ENCODE measurements at regions not wholly inside any gene's neighbourhood (a gene's known extent, or its start where the extent isn't known, plus 50 kb on each side); places are given as distances from the start of the nearest gene placed in this dataset.

DNA sequence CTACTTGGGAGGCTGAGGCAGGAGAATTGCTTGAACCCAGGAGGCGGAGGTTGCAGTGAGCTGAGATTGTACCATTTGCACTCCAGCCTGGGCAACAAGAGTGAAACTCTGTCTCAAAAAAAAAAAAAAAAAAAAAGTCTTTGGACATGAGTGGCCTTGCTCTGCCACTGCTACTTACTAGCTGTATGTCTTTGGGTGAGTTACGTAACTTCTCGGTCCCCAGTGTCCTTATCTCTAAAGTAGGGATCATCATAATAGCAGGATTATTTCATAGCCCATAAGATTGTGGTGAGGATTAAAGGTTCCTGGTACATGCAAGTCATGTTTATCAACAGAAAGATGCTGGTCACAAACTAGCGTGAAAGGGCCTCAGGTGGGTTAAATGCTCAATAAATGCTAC lies 53.9 kb upstream of the HEPHL1 start:
- ChIA-PET CTCF (interaction anchor here (0.7 to 0.8 kb wide), 2 partner anchors 9 to 450 kb away, joined by 3 read pairs; no protein-coding TSS in a partner anchor), POLR2A (no interaction called here)
- H3K4me3 ChIP-seq (ENCODE audit: low read depth, low read length) = no peak overlapping the region
- H3K9me3 ChIP-seq (ENCODE audit: control insufficient read depth, insufficient read depth, low read depth, low read length) = no peaks in the 10 kb centered on the region
- H3K4me1 ChIP-seq (ENCODE audit: control insufficient read depth, insufficient read depth, low read length) = no peaks in the 10 kb centered on the region
- TF ChIP-seq ZFP3 (tag by site-specific recombination; IDR thresholded peaks at IDR 0.05; ENCODE audit: low read depth) = no peak
- TF ChIP-seq ZEB2 (tag by site-specific recombination; IDR thresholded peaks at IDR 0.05) = no peak
- TF ChIP-seq ZNF555 (tag by site-specific recombination; conservative IDR thresholded peaks at IDR 0.05) = no peak
- TF ChIP-seq ZNF624 (tag by site-specific recombination; IDR thresholded peaks at IDR 0.05) = no peak
- TF ChIP-seq, protein P1, sequence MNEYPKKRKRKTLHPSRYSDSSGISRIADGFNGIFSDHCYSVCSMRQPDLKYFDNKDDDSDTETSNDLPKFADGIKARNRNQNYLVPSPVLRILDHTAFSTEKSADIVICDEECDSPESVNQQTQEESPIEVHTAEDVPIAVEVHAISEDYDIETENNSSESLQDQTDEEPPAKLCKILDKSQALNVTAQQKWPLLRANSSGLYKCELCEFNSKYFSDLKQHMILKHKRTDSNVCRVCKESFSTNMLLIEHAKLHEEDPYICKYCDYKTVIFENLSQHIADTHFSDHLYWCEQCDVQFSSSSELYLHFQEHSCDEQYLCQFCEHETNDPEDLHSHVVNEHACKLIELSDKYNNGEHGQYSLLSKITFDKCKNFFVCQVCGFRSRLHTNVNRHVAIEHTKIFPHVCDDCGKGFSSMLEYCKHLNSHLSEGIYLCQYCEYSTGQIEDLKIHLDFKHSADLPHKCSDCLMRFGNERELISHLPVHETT (tag by site-specific recombination; IDR thresholded peaks at IDR 0.05) = no peak
- no peak for TF ChIP-seq FEZF1 (tag by site-specific recombination; IDR thresholded peaks at IDR 0.05)
- no peak for TF ChIP-seq ZNF221 (tag by site-specific recombination; IDR thresholded peaks at IDR 0.05; ENCODE audit: borderline replicate concordance)
- TF ChIP-seq ZNF561 (tag by site-specific recombination; IDR thresholded peaks at IDR 0.05; ENCODE audit: borderline replicate concordance) = no peak
- TF ChIP-seq ZNF654 (tag by site-specific recombination; IDR thresholded peaks at IDR 0.05; ENCODE audit: low read depth) = no peak
- TF ChIP-seq ZFP41 (tag by site-specific recombination; IDR thresholded peaks at IDR 0.05; ENCODE audit: borderline replicate concordance) = no peak
- no peak for TF ChIP-seq ZNF670 (tag by site-specific recombination; IDR thresholded peaks at IDR 0.05; ENCODE audit: low read depth)
- TF ChIP-seq ZNF121 (tag by site-specific recombination; IDR thresholded peaks at IDR 0.05) = no peak
- TF ChIP-seq, protein P2, sequence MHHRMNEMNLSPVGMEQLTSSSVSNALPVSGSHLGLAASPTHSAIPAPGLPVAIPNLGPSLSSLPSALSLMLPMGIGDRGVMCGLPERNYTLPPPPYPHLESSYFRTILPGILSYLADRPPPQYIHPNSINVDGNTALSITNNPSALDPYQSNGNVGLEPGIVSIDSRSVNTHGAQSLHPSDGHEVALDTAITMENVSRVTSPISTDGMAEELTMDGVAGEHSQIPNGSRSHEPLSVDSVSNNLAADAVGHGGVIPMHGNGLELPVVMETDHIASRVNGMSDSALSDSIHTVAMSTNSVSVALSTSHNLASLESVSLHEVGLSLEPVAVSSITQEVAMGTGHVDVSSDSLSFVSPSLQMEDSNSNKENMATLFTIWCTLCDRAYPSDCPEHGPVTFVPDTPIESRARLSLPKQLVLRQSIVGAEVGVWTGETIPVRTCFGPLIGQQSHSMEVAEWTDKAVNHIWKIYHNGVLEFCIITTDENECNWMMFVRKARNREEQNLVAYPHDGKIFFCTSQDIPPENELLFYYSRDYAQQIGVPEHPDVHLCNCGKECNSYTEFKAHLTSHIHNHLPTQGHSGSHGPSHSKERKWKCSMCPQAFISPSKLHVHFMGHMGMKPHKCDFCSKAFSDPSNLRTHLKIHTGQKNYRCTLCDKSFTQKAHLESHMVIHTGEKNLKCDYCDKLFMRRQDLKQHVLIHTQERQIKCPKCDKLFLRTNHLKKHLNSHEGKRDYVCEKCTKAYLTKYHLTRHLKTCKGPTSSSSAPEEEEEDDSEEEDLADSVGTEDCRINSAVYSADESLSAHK (tag by site-specific recombination; IDR thresholded peaks at IDR 0.05) = no peak
- TF ChIP-seq ZNF302 (tag by site-specific recombination; IDR thresholded peaks at IDR 0.05; ENCODE audit: low read depth) = no peak
- TF ChIP-seq GLIS1 (tag by site-specific recombination; IDR thresholded peaks at IDR 0.05) = no peak
- TF ChIP-seq ZNF626 (tag by site-specific recombination; IDR thresholded peaks at IDR 0.05) = no peak
- TF ChIP-seq SP7 (tag by site-specific recombination; IDR thresholded peaks at IDR 0.05) = no peak
- no peaks in the 10 kb centered on the region for H3K36me3 ChIP-seq (ENCODE audit: control insufficient read depth in 2 of 2, insufficient read depth in 1 of 2, low read length in 2 of 2)
- no peak overlapping the region for H3K27ac ChIP-seq (ENCODE audit: extremely low read depth, low read depth, low read length)

DNA sequence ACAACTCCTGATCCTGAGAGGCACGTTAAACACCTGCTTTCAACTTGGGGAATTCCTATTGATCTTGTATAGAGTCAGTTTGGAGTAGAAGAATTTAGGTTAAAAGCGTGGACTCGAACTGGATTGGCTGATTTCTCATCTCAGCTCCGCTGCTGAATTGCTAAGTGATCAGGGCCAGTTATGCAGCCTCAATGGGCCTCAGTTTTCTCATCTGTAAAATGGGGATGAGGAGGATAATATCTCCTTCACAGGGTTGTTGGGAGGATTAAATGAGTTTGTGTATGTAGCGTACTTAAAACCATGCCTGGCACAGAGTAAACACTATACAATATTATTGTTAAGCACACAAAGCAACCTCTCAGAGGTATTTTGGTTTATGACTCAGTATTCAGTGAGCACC lies 53.2 kb upstream of the HEPHL1 start:
- Histone ChIP-seq H3K4me1 (ENCODE audit: control insufficient read depth, insufficient read depth, low read length) (no peaks in the 10 kb centered on the region), H3K9me3 (ENCODE audit: control insufficient read depth, insufficient read depth, low read depth, low read length) (no peaks in the 10 kb centered on the region), H3K36me3 (ENCODE audit: control insufficient read depth in 2 of 2, insufficient read depth in 1 of 2, low read length in 2 of 2) (no peaks in the 10 kb centered on the region), H3K4me3 (ENCODE audit: low read depth, low read length) (no peak overlapping the region), H3K27ac (ENCODE audit: extremely low read depth, low read depth, low read length) (no peak overlapping the region)
- ChIA-PET CTCF (interaction anchor here (0.8 kb wide), 1 partner anchor 10 kb away, joined by 3 read pairs; no protein-coding TSS in a partner anchor), POLR2A (no interaction called here)
- TF ChIP-seq SCRT2 (tag by site-specific recombination; IDR thresholded peaks at IDR 0.05) = no peak
- TF ChIP-seq ZNF561 (tag by site-specific recombination; IDR thresholded peaks at IDR 0.05; ENCODE audit: borderline replicate concordance) = no peak
- TF ChIP-seq, protein P3, sequence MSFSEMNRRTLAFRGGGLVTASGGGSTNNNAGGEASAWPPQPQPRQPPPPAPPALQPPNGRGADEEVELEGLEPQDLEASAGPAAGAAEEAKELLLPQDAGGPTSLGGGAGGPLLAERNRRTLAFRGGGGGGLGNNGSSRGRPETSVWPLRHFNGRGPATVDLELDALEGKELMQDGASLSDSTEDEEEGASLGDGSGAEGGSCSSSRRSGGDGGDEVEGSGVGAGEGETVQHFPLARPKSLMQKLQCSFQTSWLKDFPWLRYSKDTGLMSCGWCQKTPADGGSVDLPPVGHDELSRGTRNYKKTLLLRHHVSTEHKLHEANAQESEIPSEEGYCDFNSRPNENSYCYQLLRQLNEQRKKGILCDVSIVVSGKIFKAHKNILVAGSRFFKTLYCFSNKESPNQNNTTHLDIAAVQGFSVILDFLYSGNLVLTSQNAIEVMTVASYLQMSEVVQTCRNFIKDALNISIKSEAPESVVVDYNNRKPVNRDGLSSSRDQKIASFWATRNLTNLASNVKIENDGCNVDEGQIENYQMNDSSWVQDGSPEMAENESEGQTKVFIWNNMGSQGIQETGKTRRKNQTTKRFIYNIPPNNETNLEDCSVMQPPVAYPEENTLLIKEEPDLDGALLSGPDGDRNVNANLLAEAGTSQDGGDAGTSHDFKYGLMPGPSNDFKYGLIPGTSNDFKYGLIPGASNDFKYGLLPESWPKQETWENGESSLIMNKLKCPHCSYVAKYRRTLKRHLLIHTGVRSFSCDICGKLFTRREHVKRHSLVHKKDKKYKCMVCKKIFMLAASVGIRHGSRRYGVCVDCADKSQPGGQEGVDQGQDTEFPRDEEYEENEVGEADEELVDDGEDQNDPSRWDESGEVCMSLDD (tag by site-specific recombination; IDR thresholded peaks at IDR 0.05) = no peak
- TF ChIP-seq, protein P4, sequence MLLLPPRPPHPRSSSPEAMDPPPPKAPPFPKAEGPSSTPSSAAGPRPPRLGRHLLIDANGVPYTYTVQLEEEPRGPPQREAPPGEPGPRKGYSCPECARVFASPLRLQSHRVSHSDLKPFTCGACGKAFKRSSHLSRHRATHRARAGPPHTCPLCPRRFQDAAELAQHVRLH (tag by site-specific recombination; IDR thresholded peaks at IDR 0.05) = no peak
- no peak for TF ChIP-seq ZNF132 (tag by site-specific recombination; IDR thresholded peaks at IDR 0.05; ENCODE audit: borderline replicate concordance)
- no peak for TF ChIP-seq ZSCAN16 (tag by site-specific recombination; IDR thresholded peaks at IDR 0.05)
- TF ChIP-seq, protein P5, sequence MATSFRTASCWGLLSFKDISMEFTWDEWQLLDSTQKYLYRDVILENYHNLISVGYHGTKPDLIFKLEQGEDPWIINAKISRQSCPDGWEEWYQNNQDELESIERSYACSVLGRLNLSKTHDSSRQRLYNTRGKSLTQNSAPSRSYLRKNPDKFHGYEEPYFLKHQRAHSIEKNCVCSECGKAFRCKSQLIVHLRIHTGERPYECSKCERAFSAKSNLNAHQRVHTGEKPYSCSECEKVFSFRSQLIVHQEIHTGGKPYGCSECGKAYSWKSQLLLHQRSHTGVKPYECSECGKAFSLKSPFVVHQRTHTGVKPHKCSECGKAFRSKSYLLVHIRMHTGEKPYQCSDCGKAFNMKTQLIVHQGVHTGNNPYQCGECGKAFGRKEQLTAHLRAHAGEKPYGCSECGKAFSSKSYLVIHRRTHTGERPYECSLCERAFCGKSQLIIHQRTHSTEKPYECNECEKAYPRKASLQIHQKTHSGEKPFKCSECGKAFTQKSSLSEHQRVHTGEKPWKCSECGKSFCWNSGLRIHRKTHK (tag by site-specific recombination; IDR thresholded peaks at IDR 0.05) = no peak
- no peak for TF ChIP-seq MEIS1 (CRISPR knock-in tag; IDR thresholded peaks at IDR 0.05; ENCODE audit: borderline replicate concordance)
- TF ChIP-seq ZNF10 (tag by site-specific recombination; IDR thresholded peaks at IDR 0.05) = no peak
- TF ChIP-seq ZNF626 (tag by site-specific recombination; IDR thresholded peaks at IDR 0.05) = no peak

Data from HEK293 (cell line).